GM10248 (cell line): ENCODE measurements at regions not wholly inside any gene's neighbourhood (a gene's known extent, or its start where the extent isn't known, plus 50 kb on each side); places are given as distances from the start of the nearest gene placed in this dataset.
"Not testable (repeated sequence)": the region's sequence is repeated elsewhere in the genome, so short reads cannot be mapped to it uniquely, and the experiment has no call there.

Source experiments
- CTCF ChIA-PET: fragments of 300-600 bp; sonication (Branson Sonifier 250); formaldehyde crosslinking; extraction: SDS; loops from one replicate; lab custom pipeline; 2021; ENCODE audit warnings: antibody characterized with exemption; lab: Yijun Ruan, JAX
- POLR2A ChIA-PET: fragments of 350-650 bp; sonication (Branson Sonifier 250); formaldehyde crosslinking; extraction: SDS; loops from one replicate; lab custom pipeline; 2020; ENCODE audit warnings: antibody characterized with exemption; lab: Yijun Ruan, JAX
- DNase-seq: peaks from one replicate; pipeline ENCODE4 v3.0.0; 2012; ENCODE audit errors: extremely low spot score
- CTCF ChIP-seq: IDR thresholded peaks from 2 replicates; pipeline ENCODE4 v1.5.1; 2012; ENCODE audit warnings: mild to moderate bottlenecking, low read depth; ENCODE audit errors: extremely low read depth, missing control alignments, control extremely low read depth

DNA sequence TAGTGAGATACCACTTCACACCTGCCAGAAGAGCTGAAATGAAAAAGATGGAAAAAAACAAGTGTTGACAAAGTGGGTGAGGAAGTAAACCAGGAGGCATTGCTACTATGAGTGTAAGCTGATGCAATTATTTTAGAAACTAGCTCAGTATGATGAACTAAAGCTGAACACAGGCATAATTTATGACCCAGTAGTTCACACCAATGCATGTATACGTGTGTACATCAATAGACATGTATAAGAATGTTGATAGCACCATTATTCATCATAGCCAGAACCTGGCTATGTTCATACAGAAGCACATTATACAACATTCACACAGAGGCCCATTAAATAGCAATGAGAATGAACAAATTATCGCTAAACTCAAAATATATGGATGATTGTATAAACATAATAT, 83.1 kb upstream of the SPOPL start:
- TF ChIP-seq CTCF = no peak
- POLR2A ChIA-PET = no interaction called here
- CTCF ChIA-PET = no interaction called here
- no peak for DNase-seq

GRCh38 chr2:138421315-138421970, 80.1 kb upstream of the SPOPL start:
- DNase-seq = no peak
- ChIA-PET POLR2A (no interaction called here), CTCF (no interaction called here)
- TF ChIP-seq CTCF = no peak

DNA sequence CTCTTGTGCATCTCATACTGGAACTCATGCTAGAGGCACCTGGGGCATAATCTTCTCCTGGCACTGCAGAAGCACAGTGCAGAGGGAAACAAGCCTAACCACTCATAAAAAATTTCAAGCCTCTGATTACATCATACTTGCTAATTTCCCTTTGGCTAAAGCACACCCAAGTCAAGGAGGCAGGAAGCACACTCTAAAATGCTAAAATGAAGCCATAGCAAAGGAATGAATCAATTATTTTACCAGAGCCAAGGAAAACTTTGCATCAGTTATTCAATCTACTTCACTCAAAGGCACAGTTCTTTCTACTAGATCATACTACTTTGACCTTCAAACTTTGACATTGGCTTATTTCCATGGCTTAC, 79.6 kb upstream of the SPOPL start:
- ChIA-PET POLR2A (no interaction called here), CTCF (no interaction called here)
- DNase-seq = no peak
- no peak for TF ChIP-seq CTCF

- TF ChIP-seq CTCF = no peak
- ChIA-PET CTCF (interaction anchor here (0.7 kb wide), 1 partner anchor 11 kb away, joined by 3 read pairs; no protein-coding TSS in a partner anchor), POLR2A (no interaction called here)
- DNase-seq = no peak
Measured at GRCh38 chr2:138423198-138423597, 78.4 kb upstream of the SPOPL start.

DNA sequence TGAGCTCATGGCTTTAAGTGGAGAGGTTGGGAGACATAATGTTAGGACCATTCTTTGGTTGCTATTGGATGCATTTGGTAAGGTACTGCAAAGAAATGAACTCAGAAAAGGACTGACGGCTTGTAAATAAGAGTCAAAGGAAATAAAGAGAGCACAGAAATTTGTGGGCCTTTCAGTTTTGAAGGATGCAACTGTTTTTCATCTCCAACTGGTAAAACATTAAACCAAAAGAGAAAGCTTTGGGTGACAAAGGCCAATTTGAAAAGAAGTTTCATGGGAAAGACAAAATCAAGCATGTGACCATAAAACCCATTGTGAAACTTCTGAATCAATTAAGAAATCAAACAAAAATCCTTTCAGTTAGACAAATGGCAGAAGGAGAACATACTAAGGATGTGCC, 77.8 kb upstream of the SPOPL start:
- TF ChIP-seq CTCF = no peak
- ChIA-PET CTCF (interaction anchor here (0.7 kb wide), 1 partner anchor 11 kb away, joined by 3 read pairs; no protein-coding TSS in a partner anchor), POLR2A (no interaction called here)
- no peak for DNase-seq

- DNase-seq = no peak
- ChIA-PET CTCF (interaction anchor here (0.8 kb wide), 1 partner anchor 12 kb away, joined by 4 read pairs; no protein-coding TSS in a partner anchor), POLR2A (no interaction called here)
- no peak for TF ChIP-seq CTCF
Measured at GRCh38 chr2:138424436-138425140, 77.0 kb upstream of the SPOPL start.

GRCh38 chr2:138426116-138426515, 75.5 kb upstream of the SPOPL start:
- POLR2A ChIA-PET, DNase-seq, CTCF ChIA-PET: not testable (repeated sequence)
